NCI-H748 (cell line): ENCODE measurements at regions not wholly inside any gene's neighbourhood (a gene's known extent, or its start where the extent isn't known, plus 50 kb on each side); places are given as distances from the start of the nearest gene placed in this dataset.
"Not testable (repeated sequence)": the region's sequence is repeated elsewhere in the genome, so short reads cannot be mapped to it uniquely, and the experiment has no call there.

ENCODE experiments used
- DNase-seq: peaks from one replicate; lab custom pipeline; 2025; ENCODE audit not compliant: unreplicated experiment; lab: John Stamatoyannopoulos, UW

- no peak for DNase-seq
Measured at GRCh38 chr1:178639326-178639725, 85.7 kb upstream of the RALGPS2 start.

GRCh38 chr1:178642282-178642681 is 82.8 kb upstream of the RALGPS2 start:
- DNase-seq: no peak

- no peak for DNase-seq
Measured at GRCh38 chr1:178643349-178643748, 81.7 kb upstream of the RALGPS2 start.

GRCh38 chr1:178643831-178644230 is 81.2 kb upstream of the RALGPS2 start:
- no peak for DNase-seq

- DNase-seq: no peak
Measured at GRCh38 chr1:178644308-178645120, 80.5 kb upstream of the RALGPS2 start.

GRCh38 chr1:178645157-178645807 is 79.8 kb upstream of the RALGPS2 start:
- peak; percentile 7 for DNase-seq

- no peak for DNase-seq
Measured at GRCh38 chr1:178645808-178646200, 79.2 kb upstream of the RALGPS2 start.

GRCh38 chr1:178646821-178647220 is 78.2 kb upstream of the RALGPS2 start:
- DNase-seq: no peak

GRCh38 chr1:178648151-178648550 is 76.9 kb upstream of the RALGPS2 start:
- DNase-seq: no peak

GRCh38 chr1:178649582-178650350 is 75.3 kb upstream of the RALGPS2 start:
- DNase-seq: no peak

- DNase-seq: no peak
Measured at GRCh38 chr1:178650934-178651511, 74.0 kb upstream of the RALGPS2 start.

GRCh38 chr1:178651742-178652141 is 73.3 kb upstream of the RALGPS2 start:
- DNase-seq: no peak

- no peak for DNase-seq
Measured at GRCh38 chr1:178652506-178653490, 72.2 kb upstream of the RALGPS2 start.

GRCh38 chr1:178659789-178660208 is 65.2 kb upstream of the RALGPS2 start:
- DNase-seq: no peak

- DNase-seq: no peak
Measured at GRCh38 chr1:178660461-178660860, 64.6 kb upstream of the RALGPS2 start.

- DNase-seq: no peak
Measured at GRCh38 chr1:178664278-178664677, 60.8 kb upstream of the RALGPS2 start.

- DNase-seq: no peak
Measured at GRCh38 chr1:178665579-178665978, 59.5 kb upstream of the RALGPS2 start.

GRCh38 chr1:178666891-178667290 is 58.2 kb upstream of the RALGPS2 start:
- peak; percentile 5 for DNase-seq

- DNase-seq: no peak
Measured at GRCh38 chr1:178672434-178672833, 52.6 kb upstream of the RALGPS2 start.

- not testable (repeated sequence) for DNase-seq
Measured at GRCh38 chr1:178674559-178674958, 50.5 kb upstream of the RALGPS2 start.
